HepG2 (cell line): ENCODE measurements at regions not wholly inside any gene's neighbourhood (a gene's known extent, or its start where the extent isn't known, plus 50 kb on each side); places are given as distances from the start of the nearest gene placed in this dataset.

Experiments used
- BRCA1 ChIP-seq: sonication (generic); formaldehyde crosslinking; IDR thresholded peaks from 2 replicates; pipeline ENCODE4 v1.4.0; 2020; ENCODE audit warnings: missing genetic modification reagents
- JUND ChIP-seq: sonication (generic); formaldehyde crosslinking; IDR thresholded peaks from 2 replicates; pipeline ENCODE4 v1.8.0; 2022; ENCODE audit warnings: mild to moderate bottlenecking, missing genetic modification reagents
- NFIC ChIP-seq: IDR thresholded peaks from 2 replicates; pipeline ENCODE4 v1.6.1; 2012; ENCODE audit warnings: mild to moderate bottlenecking, low read length, inconsistent platforms
- ZNF280D ChIP-seq: sonication (generic); formaldehyde crosslinking; IDR thresholded peaks from 2 replicates; pipeline ENCODE4 v1.5.1; 2020; ENCODE audit warnings: mild to moderate bottlenecking, missing genetic modification reagents
- ZNF790 ChIP-seq: sonication (generic); formaldehyde crosslinking; IDR thresholded peaks from 2 replicates; pipeline ENCODE4 v1.8.0; 2022; ENCODE audit warnings: missing genetic modification reagents, mild to moderate bottlenecking, borderline replicate concordance
- TF ChIP-seq, protein P1 (sequence below): sonication (generic); formaldehyde crosslinking; IDR thresholded peaks from 2 replicates; pipeline ENCODE4 v1.9.0; 2021; ENCODE audit warnings: missing genetic modification reagents, mild to moderate bottlenecking, borderline replicate concordance
- TF ChIP-seq, protein P2 (sequence below), 2 experiments: fragments of 450-650 bp in 1 of 2; sonication (generic) in 1 of 2; formaldehyde crosslinking in 1 of 2; IDR thresholded peaks; 2 replicates each; pipeline versions ENCODE4 v1.6.1 to v1.8.0; 2016 to 2022; ENCODE audit warnings: antibody characterized with exemption in 1 of 2, mild to moderate bottlenecking in 1 of 2, missing genetic modification reagents in 1 of 2

DNA sequence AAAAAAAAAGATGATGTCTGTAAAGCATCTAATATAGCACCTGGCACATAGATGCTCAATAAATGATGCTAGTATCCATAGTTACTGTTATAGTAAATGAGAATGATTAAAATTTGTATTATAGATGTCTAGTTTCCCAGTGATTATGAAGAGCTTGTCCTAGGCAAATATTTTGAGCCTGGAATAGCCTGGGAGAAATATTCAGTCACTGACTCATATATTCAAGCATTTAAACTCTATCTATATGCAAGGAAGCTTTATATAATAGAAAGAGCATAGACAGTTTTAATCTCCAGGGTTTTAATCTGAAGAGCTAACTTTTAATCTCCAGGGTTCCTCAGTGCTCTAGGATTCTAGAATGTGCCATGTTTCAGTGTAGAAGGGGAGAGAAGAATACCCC is 91.5 kb upstream of the VASH1 start (continued):
- TF ChIP-seq ZNF280D (CRISPR knock-in tag) (no peak), BRCA1 (CRISPR knock-in tag) (no peak), NFIC (no peak), ZNF790 (CRISPR knock-in tag) (no peak), JUND (CRISPR knock-in tag) (no peak)
- TF ChIP-seq, protein P1, sequence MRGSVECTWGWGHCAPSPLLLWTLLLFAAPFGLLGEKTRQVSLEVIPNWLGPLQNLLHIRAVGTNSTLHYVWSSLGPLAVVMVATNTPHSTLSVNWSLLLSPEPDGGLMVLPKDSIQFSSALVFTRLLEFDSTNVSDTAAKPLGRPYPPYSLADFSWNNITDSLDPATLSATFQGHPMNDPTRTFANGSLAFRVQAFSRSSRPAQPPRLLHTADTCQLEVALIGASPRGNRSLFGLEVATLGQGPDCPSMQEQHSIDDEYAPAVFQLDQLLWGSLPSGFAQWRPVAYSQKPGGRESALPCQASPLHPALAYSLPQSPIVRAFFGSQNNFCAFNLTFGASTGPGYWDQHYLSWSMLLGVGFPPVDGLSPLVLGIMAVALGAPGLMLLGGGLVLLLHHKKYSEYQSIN (CRISPR knock-in tag), result no peak
- TF ChIP-seq, protein P2, sequence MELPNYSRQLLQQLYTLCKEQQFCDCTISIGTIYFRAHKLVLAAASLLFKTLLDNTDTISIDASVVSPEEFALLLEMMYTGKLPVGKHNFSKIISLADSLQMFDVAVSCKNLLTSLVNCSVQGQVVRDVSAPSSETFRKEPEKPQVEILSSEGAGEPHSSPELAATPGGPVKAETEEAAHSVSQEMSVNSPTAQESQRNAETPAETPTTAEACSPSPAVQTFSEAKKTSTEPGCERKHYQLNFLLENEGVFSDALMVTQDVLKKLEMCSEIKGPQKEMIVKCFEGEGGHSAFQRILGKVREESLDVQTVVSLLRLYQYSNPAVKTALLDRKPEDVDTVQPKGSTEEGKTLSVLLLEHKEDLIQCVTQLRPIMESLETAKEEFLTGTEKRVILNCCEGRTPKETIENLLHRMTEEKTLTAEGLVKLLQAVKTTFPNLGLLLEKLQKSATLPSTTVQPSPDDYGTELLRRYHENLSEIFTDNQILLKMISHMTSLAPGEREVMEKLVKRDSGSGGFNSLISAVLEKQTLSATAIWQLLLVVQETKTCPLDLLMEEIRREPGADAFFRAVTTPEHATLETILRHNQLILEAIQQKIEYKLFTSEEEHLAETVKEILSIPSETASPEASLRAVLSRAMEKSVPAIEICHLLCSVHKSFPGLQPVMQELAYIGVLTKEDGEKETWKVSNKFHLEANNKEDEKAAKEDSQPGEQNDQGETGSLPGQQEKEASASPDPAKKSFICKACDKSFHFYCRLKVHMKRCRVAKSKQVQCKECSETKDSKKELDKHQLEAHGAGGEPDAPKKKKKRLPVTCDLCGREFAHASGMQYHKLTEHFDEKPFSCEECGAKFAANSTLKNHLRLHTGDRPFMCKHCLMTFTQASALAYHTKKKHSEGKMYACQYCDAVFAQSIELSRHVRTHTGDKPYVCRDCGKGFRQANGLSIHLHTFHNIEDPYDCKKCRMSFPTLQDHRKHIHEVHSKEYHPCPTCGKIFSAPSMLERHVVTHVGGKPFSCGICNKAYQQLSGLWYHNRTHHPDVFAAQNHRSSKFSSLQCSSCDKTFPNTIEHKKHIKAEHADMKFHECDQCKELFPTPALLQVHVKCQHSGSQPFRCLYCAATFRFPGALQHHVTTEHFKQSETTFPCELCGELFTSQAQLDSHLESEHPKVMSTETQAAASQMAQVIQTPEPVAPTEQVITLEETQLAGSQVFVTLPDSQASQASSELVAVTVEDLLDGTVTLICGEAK (IDR thresholded peaks at IDR 0.05), result no peak
- TF ChIP-seq, protein P2 (CRISPR knock-in tag; IDR thresholded peaks at IDR 0.05), result no peak
